OCI-LY1 (cell line): ENCODE measurements at regions not wholly inside any gene's neighbourhood (a gene's known extent, or its start where the extent isn't known, plus 50 kb on each side); places are given as distances from the start of the nearest gene placed in this dataset.

Experiments used
- EZH2 ChIP-seq: fragments of 200-600 bp; sonication (generic), shearing (Covaris generic); IDR thresholded peaks from 2 replicates; pipeline ENCODE4 v1.8.0; 2017; ENCODE audit warnings: borderline replicate concordance, mixed run types, mild to moderate bottlenecking, antibody characterized with exemption, low read length, moderate library complexity, mixed read lengths
- TF ChIP-seq, protein P1 (sequence below): fragments of 200-600 bp; sonication (generic), shearing (Covaris generic); IDR thresholded peaks from 2 replicates; pipeline ENCODE4 v1.5.1; 2017; ENCODE audit warnings: mild to moderate bottlenecking, antibody characterized with exemption, low read length, moderate library complexity, mixed read lengths

DNA sequence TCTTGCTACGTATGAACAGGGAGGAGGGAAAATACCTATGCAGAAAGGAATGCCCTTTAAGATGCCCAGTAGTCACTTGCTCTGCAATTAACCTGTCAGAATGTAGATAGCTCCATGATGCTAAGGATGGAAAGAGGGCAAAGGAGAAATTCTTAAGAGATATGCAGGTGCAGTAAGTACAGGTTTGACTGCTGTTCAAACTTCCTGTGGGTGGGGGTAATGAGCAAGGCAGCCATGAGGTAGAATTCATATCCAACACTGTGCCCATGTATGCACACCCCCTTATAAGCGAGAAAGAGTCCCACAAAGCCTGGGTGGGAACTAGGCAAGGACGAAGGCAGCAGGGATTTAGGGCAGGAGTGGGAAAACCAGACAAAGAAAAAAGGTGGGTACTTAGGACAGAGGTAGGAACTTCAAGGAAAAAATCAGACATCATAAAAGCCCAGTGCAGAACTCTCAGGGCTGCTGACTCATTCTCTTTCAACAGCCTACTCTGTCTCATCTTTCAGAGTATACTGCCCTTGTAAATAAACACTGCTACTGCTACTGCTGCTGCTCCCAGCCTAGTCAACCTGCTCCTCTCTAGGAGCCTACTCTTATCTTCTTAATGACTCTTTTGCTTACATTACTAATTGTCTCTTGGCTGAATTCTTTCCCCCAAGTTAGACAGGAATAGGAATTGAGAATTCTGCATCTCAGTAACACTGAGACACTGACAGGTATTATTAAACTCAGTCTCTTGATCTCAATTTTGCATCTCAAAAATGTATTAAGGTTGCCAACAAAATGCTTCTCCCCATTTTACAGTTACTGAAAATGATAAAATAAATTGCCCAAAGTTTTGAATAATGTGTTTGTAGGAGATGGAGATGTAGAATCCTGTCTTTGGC is 189.0 kb downstream of the PTH2R start:
- TF ChIP-seq, protein P1, sequence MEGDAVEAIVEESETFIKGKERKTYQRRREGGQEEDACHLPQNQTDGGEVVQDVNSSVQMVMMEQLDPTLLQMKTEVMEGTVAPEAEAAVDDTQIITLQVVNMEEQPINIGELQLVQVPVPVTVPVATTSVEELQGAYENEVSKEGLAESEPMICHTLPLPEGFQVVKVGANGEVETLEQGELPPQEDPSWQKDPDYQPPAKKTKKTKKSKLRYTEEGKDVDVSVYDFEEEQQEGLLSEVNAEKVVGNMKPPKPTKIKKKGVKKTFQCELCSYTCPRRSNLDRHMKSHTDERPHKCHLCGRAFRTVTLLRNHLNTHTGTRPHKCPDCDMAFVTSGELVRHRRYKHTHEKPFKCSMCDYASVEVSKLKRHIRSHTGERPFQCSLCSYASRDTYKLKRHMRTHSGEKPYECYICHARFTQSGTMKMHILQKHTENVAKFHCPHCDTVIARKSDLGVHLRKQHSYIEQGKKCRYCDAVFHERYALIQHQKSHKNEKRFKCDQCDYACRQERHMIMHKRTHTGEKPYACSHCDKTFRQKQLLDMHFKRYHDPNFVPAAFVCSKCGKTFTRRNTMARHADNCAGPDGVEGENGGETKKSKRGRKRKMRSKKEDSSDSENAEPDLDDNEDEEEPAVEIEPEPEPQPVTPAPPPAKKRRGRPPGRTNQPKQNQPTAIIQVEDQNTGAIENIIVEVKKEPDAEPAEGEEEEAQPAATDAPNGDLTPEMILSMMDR = no peak
- no peak for TF ChIP-seq EZH2
